C4-2B (cell line): ENCODE measurements at regions not wholly inside any gene's neighbourhood (a gene's known extent, or its start where the extent isn't known, plus 50 kb on each side); places are given as distances from the start of the nearest gene placed in this dataset.
"Not testable (repeated sequence)": the region's sequence is repeated elsewhere in the genome, so short reads cannot be mapped to it uniquely, and the experiment has no call there.

Source experiments
- H3K27ac ChIP-seq: fragments of 450-650 bp; 2 replicates; pipeline ENCODE4 v1.5.1; 2017
- ZFX ChIP-seq: fragments of 450-650 bp; IDR thresholded peaks from 2 replicates; pipeline ENCODE4 v1.6.1; 2017
- TF ChIP-seq, protein P1 (sequence below): fragments of 450-650 bp; conservative IDR thresholded peaks from 2 replicates; pipeline ENCODE4 v1.5.1; 2017; ENCODE audit warnings: mild to moderate bottlenecking

DNA sequence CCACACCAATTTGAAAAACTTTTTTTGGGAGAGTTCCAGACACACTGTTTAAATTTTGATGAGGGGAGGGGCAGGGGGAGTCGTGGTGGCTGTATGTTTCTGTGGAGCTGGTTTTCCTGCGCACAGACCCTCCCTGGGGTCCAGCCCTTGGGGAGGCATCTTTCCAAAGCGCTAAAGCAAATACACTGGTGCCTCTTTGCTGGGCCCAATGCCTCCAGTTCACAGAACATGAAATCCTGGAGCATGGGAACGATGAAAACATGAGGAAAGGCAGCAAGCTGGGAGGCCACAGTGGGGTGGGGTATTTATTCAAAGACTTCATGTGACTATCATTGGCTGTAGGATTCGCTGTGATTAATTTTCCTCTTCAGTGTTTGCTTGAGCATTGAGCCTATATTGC, 135.3 kb downstream of the CCDC34 start:
- no peak for TF ChIP-seq ZFX
- TF ChIP-seq, protein P1, sequence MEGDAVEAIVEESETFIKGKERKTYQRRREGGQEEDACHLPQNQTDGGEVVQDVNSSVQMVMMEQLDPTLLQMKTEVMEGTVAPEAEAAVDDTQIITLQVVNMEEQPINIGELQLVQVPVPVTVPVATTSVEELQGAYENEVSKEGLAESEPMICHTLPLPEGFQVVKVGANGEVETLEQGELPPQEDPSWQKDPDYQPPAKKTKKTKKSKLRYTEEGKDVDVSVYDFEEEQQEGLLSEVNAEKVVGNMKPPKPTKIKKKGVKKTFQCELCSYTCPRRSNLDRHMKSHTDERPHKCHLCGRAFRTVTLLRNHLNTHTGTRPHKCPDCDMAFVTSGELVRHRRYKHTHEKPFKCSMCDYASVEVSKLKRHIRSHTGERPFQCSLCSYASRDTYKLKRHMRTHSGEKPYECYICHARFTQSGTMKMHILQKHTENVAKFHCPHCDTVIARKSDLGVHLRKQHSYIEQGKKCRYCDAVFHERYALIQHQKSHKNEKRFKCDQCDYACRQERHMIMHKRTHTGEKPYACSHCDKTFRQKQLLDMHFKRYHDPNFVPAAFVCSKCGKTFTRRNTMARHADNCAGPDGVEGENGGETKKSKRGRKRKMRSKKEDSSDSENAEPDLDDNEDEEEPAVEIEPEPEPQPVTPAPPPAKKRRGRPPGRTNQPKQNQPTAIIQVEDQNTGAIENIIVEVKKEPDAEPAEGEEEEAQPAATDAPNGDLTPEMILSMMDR, result no peak
- H3K27ac ChIP-seq, result no peak overlapping the region

DNA sequence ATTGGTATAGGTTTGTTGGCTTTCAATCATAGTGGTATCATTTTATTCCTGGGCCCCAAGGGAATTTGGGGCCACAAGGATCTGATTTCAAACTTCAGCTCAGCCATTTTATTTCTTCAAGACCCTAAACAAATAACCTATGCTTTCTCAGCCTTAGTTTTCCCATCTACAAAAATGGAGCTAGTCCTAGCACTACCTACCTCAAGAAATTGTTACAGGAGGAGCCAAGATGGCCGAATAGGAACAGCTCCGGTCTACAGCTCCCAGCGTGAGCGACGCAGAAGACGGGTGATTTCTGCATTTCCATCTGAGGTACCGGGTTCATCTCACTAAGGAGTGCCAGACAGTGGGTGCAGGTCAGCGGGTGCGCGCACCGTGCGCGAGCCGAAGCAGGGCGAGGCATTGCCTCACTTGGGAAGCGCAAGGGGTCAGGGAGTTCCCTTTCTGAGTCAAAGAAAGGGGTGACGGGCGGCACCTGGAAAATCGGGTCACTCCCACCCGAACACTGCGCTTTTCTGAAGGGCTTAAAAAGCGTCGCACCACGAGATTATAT, 143.5 kb downstream of the CCDC34 start:
- not testable (repeated sequence) for H3K27ac ChIP-seq

DNA sequence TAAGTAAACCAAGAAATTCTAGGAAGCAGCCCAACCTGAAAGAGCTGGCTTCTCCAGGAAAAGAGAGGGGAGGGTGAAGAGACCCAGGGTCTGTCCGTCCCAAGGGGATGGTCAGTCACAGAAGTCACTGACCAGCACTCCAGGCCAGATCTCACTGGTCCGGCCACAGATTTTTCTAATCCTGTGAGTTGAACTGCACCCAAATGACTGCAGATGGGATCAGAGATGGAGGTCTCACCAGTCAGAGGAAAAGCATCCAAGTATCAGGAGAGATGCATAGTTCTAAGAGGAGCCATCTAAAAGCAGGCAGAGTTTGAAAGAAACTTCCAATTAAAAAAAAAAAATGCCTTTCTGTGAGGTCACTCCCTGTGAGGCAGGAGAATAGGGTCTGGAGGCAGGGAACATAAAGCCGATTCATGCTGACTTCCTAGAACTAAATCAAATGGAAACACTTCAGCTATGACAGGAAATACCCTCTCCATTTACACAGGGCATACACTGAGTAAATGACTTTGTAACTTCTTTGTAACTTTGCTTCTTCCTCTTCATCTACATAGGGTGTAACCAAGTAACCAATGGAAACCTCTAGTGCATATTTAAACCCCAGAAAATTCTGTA, 144.5 kb downstream of the CCDC34 start:
- TF ChIP-seq ZFX, result no peak
- TF ChIP-seq, protein P1, result no peak
- no peak overlapping the region for H3K27ac ChIP-seq

DNA sequence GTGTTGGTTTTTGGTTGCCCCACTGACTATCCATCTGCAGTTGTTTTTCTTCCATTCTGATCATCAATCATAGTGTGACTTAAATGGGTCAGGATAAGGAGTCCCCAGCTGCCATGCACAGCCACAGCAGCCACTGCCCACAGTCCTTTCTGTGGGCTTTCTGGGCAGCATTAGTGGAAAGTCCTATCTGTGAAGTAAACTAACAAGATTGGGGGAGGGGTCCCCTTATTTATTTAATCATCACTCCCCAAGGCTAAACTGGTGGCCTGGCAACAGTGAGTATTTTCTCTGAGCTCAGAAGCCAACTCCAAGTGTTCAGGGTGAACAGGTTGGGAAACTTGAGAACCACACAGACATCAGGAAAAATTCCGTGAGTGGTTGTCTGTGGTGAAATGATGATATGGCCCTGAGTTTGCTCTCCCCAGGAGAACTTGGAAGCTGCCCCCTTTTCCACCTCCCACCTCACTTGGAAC, 145.0 kb downstream of the CCDC34 start:
- TF ChIP-seq, protein P1, result no peak
- TF ChIP-seq ZFX, result no peak
- no peak overlapping the region for H3K27ac ChIP-seq

DNA sequence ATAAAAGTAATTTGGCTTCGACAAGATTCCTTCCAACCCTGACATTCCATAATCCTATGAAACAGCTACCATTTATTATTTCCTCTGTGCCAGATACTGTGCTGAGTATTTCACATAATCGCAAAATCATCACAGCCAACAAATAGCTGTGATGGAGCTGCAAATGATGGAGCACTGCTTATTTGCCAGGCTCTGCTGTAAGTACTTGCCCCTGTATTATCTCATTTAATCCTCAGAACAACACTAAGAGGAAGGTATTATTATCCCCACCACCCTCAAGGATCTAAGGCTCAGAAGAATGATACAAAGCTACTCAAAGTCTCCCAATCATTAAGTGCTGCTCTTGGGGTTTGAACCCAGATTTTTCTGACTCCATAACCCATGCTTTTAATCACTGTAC, 145.5 kb downstream of the CCDC34 start:
- no peak overlapping the region for H3K27ac ChIP-seq
- TF ChIP-seq, protein P1, result no peak
- TF ChIP-seq ZFX, result no peak

DNA sequence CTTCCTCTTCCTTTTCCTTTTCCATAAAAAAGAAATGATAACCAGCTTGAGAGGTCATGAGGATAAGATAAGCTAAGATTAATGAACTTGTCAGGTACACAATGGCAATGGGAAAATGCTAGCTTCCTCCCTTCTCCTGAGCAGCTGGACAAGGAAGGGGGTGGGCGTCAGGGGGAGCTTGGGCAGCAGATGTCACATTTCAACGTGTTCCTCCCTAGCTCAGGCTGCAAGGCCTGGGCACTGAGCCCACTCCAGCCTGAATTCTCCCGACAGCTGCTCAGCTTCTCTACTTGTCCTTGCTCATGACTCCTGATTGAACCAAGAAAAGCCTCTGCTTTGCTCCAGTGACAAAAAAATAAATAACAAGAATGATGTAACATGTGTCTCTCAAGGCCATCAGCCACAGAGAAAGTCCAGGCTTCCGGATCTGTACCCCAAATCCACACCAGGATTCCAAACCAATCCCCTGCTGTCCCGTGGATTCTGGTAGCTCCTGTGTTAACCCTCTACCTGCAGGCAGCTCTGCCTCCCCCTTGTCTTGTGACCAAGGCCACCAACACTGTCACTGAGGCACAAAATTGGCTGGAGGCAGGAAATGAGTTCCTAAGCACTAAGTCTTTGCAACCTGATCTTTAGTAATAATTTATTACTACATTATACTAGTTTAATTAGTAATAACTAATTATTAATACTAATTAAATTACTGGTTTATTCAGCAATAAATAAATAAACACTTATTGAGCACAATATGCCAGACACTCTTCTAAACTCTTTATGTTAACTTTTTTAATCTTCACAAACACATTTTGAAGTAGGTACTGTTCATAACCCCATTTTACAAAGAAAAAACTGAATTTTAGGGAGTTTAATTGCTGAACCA, 146.5 kb downstream of the CCDC34 start:
- TF ChIP-seq, protein P1, result no peak
- peak overlapping the region; percentile 30 for H3K27ac ChIP-seq

DNA sequence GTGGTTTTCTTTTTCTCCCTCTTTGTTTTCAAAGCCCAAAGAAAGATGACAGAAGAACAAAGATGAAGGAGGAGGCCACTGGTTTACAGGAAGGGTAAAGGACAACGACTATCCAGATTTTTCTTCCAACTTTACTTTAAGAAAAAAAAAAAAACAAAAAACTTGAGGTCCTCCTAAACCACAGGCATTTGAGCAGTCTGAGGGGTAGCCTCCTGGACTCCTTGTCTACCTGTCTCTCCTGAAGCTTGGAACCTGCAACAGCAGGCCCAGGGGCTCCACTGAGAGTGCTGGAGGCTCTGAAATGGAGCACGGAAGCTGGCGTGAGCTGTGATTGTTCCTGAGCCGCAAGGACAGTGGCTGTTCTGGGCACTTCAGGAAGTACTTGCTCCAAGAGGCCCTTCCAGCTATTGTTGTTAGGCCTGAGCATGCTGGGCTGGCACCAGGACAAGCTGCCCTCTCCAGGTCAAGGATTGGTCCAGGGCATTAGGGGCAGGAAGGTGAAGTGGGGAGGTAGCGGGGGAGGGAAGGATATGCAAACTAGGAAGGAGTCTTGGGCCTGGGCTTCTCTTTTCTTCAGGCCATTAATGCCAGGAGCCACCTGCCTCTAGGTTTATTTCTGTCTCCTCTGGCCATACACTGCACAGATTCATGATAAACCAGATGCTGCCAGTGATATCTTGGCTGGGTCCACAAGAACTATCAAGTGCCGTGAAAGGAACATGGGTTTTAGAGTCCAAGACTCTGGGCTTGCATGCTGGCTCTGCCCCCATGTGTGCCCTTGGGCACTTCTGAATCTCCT, 147.3 kb downstream of the CCDC34 start:
- peak overlapping the region; percentile 30 for H3K27ac ChIP-seq
- TF ChIP-seq, protein P1, result no peak
- no peak; the same call in 1 of the 2 replicates for TF ChIP-seq ZFX
